Activated T-cell treated with anti-CD3 and anti-CD28 coated beads for 24 hours (primary cell): ENCODE measurements at regions not wholly inside any gene's neighbourhood (a gene's known extent, or its start where the extent isn't known, plus 50 kb on each side); places are given as distances from the start of the nearest gene placed in this dataset.

Experiments
- DNase-seq: peaks from one replicate; pipeline ENCODE4 v3.0.0-alpha.2; 2020; ENCODE audit warnings: low read depth

DNA sequence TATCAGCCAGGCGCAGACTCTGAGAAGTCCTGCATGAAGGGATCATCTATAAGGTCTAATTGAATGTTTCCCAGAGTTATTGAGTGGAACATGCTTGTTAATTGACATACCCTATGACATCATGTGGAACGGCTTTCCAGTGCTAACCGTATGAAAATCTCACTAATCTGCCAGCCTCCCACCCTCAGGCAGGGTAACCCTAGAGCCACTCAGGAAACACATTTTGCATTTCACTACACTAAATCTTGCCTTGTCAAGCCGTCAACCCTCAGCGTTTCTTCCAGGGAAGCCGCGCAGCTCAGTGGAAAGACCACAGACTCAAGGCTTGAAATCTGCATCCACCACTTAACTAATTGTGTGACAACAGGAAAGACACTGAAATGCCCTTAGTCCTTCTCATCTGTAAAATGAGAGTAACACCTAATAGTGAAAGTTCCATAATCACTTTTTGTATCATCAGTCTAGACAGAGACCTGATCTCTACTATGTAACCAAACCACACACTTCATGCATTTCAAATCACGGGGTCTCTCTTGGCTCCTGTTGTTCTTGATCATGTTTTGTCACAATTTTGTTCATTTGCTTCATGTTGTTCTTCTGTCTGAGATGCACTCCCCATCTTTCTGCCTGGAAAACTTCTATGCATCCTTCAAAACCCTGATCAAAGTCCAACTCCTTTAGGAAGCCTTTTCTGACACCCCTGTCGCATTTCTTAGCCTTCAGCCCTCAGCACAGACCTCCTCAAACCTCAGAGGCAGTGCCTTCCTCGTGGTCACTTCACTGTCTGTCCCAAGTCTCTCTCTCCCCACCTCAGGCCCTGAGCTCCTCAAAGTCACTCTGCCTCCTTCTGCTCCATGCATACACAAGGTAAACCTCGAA is 246.5 kb downstream of the TOMM20 start:
- DNase-seq: no peak

DNA sequence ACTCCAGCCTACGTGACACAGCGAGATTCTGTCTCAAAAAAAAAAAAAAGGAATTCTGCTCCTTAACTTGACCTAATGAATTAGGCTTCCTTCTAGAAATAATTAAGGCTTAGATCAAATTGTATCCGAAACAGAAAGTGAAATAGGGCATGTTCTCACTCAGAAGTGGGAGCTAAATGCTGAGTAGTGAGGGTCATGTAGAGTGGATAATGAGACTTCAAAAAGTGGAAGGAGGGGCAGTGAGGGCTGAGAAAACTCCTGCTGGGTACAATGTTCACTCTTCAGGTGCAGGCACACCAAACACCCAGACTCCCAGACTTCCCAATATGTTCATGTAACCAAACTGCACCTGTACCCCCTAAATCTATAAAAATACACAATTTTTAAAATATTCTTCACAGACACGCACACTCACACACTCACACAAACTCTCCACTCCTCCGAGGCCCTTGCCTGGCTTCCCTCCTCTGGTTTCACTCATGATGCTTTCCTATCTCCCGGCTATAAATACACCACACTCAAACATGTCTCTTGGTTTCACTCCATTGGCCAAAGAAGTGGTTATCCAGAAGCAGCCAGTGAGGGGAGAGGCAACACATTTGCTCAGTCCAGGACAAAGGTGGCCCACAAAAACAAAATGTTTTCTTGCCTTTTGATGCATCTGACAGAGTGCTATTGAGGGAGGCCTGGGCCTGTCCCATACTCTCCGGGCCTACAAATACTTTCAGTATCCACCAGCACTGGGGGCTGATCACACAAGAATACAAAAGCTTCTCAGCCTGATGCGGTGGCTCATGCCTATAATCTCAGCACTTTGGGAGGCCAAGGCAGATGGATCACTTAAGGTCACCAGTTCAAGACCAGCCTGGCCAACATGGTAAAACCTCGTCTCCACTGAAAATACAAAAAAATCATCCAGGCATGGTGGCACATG is 249.2 kb downstream of the TOMM20 start:
- DNase-seq: no peak

DNA sequence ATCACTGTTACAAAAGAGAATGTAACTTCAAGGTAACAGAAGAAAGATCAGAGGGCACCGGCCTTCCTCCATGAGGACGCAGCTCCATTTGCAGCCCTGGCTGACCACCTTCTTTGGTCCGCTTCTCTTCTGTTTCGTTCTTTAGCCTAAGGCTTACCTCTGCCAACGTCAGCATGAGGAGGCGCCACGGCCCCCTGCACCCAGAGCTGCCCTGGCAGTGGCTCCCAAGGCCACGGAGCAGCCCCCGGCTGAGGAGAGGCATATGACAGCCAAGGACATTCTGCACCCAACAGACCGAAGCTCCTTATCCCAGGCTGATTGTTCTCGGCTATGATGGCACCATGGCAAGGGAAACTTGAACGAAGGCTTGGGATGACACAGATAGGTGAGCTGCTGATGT is 250.3 kb downstream of the TOMM20 start:
- DNase-seq: no peak

DNA sequence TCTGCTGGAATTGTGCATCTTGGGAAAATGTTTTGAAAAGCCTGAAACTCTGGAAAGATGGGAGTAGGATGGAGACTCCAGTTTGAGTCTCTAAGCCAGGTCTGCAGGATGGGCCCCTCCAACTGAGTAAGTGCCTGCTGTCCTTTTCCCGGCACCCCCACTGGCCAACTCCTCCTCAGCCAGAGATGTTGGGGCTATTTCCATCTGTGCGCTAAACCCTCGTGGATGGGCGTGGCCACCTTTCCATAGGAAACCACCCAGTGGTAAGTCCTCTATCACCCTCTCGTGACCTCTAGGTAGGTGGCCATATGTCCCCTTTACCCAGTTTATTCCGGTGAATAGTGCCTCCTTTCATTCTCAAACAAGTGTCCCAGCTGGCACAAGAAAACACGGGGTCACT is 250.9 kb downstream of the TOMM20 start:
- DNase-seq: no peak

DNA sequence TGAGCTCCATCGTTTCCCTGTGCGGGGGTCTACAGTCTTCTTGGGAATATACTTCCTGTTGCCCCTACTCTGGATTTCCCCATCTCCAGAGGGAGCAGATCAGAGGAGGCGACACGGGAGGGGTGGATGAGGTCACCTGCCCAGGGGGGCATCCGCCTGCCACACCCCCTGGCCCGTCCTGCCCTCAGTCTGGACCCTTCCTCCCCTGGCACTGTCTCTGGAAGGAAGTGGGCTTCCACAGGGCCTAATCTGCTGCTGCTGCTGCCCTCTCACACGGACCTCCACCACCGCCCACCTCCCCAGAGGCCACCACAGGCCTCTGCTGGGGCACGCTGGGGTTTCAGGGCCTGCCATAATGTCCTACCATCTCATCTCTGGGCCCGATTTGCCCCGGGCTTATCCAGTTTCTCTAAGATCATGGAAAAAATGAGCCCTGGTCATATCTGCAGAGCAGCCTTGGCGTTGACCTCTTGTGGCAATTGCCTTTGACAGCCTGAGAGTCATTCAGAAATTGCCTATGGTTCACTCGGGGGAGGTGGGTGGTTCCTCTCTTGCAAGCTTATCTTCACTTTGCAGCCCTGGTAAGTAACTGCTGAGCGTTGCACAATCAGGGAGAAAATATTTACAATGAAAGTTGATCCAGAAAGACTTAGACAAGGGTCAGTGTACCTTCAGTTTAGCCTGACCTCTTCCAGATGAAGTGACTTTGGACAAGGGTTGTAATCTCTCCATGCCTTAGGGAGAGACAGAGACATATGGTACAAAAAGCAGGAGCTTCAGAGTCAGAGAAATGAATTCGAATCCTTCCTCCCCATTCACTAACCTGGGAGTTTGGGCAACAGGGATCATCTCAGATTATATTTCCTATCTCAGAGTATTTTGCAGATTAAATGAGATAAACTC is 252.4 kb downstream of the TOMM20 start:
- DNase-seq: no peak

DNA sequence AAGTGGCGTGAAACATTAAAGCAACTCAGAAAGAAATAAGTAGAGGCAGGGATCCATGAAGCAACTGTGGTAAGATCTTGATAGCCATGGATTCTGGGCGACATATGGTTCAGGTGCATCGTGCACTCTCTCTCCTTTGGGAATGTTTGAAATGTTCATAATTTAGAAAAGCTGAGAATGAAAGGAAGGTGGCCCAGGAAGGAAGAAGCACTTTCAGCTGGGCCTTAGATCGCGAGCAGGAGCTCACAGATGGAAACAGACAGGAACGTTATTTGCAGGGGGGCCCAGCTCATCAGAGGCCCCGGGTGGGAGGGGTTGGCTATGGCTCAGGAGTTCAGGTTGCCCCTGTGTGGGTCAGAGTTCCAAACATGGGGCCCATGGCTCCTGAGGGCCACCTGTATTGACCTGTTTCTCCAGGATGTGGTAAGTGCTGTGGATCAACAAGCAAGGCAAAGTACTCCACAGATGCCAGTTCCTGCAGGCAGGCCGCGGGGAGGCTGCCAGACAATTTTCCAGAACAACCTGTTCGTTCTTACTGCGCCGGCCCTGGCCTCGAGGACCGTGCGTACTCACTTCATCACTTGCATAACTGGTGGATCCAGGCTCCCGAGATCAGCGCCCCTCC is 253.2 kb downstream of the TOMM20 start:
- DNase-seq: no peak

DNA sequence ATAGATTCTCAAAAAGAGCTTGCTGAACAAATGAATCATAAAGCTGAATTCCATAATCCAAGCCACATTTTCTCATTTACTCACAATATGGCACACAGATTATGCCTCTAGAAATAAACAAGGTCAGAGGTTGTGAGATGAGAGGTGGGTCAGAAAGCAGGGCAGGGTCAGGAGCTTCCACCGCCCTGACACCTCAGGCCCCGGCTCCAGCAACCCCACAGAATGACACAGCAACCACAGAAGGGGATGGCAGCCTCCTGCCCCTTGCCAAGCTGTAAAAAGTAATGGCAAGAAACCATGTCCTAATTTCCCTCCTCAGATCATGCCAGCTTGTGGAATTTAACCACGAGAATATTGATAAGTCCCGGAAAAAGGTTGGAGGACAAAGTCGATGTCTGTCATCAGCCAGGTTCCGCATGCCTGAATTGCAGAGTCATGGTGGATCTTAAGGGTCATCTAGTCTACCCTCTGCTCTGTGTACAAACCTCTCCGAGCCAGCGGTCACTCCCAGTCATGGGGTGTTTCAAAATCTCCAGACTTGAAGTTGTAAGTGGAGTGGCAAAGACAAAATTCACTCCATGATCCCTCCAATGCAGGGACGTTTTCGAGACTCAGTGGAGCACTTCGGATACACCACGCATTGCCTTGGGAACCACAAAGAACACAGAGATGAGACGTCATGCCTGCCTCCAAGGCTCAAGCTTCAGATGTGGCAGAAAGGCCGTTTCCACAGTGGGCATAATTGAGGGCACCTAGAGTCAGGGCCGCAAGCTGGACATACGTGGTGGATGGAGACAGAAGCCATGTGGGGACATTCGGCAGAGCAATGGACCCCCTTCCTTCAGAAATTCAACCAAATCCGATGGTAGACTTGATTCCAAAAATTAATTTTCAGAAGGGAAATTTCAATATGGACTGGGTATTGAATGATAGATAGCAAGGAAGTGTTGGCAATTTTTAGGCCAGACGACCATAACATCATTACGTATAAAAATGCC is 254.0 kb downstream of the TOMM20 start:
- DNase-seq: no peak

DNA sequence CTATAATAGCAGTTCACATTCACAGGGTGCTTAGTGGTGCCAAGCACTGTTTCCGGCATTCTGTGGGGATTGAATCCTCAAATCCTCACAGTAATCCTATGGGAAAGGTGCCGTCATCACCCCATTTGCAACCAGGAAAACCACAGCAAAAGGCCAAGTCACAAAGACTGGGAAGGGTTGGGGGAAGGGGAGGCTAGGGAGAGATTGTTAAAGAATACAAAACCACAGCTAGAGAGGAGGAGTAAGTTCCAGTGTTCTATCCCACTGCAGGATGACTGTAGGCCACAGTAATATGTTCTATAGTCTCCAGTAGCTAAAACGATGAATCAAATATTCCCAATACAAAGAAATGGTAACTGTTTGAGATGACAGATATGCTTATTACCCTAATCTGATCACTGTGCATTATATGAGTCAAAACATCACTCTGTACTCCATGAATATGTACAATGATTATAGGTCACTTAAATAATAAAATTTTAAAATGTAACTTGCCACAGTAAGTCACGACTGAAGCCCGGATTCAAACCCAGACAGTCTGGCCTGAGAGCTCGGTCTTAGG is 256.8 kb downstream of the TOMM20 start:
- DNase-seq: no peak

DNA sequence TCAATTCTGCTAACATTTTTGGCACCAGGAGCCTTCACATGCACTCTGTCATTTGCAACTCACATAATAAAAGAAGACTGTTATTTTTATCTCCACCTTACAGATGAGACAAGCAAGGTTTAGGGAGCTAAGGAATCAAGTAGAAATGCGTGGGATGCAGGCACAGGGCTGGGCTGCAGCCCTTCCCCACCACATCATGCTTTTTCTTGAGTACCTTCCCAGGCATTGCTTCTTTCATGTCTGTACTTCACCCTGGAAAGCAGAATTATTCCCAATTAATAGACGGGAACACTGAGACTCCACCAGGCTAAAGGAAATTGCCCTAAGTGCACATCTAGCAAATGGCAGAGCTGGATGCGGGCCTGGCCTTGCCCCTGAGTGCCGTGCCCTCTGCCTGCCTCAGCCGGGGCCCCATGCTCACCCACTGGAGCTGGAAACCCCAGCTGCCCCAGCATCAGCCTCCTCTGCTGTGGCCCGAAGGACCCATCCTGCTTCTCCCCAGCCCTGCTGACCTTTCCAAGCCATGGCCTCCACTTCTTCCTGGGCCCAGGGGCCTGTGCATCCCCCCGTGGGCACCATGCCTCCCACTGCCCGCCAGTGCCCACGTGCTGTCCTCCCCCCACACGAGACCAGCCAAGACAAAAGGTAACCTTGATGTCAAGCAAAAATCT is 257.5 kb downstream of the TOMM20 start:
- no peak for DNase-seq

DNA sequence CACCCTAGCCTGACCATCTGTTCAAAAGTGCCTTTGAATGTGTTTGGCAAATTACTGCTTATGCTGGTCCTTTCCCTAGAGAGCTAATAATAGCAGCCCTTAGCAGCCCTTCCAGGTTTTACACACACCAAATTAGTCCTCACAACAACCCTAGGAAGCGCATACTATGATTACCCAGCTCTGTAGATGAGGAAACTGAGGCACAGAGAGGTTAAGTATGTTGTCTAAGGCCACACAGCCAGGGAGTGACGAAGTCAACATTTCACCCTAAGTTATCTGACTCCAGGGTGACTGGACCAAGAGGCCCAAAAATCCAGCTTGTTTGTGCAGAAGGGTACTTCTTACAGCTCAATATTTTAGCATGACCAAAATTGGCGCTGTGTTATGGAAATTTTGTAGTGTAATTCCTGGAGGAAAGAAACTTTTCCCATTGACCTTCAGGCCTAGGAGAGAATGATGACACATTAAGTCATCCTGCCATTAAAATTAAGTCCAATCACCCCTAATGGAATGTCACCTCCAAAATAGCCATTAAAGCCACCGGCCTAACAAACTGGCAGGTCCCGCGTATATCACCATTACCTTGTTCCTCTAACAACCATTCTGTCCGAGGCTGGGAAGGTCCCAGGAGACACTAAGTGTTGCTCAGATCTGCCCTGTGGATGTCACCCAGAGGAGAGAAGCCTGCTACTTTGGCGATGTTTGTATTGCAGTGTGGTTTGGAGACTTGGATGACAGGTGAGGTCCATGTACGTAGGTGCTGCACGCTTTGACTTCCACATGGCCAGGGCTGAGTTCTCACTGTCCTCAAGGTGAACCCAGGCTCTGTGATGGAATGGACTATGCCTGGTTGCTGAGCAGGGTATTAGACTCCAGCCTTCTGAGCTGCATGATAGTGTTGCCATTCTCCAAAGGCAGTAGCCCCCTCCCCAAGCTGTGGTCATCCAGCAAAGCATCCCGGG is 258.3 kb downstream of the TOMM20 start:
- DNase-seq: no peak

DNA sequence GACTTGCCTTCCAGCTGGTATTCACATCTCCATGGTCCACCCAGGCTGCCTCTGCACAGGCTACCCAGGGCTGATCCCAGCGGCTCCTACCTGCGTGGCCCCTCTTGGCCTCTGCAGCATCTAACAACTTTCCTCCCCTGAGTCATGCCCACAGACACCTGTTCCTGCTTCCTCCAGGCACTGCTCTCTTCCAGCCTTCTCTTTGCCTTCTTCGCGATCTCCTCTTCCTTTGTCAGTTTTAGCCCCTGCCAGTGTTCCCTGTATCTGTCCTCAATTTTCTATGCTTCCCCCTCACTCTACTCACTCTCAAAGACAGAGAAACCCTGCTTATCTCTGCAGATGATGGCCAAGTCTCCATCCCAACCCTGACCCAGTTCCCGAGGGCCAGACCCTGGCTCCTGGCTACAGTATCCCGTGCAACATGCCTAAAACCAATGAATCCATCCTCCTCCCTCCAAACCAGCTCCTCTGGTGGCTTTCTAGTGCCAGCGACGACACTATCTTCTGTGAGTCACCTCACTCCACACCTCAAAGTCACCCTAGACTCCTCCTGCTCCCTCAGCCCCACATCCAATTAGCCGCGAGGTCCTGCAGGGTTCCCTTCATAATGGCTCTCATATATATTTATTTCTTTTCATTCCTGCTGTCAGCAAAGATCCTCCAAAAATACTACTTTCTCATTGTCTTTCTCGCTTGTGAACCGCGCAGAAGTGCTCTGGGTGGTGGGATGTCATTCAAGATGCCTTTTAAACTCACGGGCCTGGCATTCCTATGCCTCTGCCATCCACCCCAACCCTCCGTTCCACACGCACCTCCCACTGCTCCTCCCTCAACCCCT is 259.2 kb downstream of the TOMM20 start:
- no peak for DNase-seq

DNA sequence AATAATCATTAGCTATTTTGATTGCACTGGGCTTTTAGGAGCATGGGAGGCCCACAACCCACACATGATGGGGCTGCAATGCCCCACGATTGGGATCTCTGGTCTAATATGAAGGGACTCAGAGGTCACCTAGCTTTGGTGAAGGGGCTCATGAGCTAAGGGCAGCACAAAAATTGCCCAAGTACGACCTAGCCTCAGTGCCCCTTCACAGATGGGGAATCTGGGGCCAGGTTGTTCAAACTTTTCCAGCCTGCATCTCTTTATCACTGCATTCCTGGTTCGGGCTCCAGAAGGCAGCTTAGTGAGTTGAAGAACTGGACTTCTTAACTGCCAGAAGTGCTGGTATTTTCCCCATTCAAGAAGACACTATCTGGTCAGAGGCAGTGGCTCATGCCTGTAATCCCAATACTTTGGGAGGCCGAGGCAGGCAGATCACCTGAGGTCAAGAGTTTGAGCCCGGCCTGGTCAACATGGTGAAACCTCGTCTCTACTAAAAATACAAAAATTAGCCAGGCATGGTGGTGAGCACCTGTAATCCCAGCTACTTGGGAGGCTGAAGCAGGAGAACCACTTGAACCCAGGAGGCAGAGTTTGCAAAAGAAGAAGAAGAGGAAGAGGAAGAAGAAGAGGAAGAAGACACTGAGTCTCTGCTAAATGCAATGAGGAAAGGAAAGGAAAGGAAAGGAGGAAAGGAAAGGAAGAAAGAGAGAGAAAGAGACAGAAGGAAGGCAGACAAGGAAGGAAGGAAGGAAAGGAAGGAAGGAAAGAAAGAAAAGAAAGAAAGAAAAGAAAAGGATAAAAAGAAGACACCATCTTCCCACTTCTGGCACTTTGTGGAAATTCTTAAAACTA is 258.5 kb upstream of the IRF2BP2 start:
- no peak for DNase-seq

DNA sequence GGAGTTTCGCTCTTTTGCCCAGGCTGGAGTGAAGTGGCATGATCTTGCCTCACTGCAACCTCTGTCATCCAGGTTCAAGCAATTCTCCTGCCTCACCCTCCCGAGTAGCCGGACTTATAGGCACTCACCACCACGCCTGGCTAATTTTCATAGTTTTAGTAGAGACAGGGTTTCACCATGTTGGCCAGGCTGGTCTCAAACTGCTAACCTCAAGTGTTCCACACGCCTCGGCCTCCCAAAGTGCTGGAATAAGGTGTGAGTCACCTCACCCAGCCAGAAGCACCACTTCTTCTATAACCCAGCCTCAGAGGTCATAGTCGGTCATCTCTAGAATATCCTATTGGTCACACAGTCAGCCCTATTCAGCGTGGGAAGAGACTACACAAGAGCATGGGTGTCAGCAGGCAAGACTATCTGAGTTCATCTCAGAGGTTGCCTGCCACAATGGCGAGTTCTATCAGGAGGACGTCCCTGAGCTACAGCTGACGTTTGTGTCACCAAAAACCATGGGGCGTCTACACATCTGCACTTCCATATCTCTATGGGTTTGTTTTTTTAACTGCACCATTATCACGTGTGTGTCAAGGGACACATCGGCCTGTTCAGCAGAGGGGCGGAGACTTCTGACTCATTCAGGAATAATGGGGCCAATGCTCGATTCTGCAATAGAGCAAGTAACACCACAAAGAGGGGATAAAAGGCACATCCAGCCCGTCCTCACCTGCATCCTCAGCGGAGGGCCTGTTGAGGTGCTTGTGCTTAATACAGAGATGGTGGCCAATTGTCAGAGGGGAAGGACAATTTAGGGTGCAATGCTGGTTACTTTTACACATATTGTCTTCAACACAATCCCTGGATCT is 256.3 kb upstream of the IRF2BP2 start:
- no peak for DNase-seq

DNA sequence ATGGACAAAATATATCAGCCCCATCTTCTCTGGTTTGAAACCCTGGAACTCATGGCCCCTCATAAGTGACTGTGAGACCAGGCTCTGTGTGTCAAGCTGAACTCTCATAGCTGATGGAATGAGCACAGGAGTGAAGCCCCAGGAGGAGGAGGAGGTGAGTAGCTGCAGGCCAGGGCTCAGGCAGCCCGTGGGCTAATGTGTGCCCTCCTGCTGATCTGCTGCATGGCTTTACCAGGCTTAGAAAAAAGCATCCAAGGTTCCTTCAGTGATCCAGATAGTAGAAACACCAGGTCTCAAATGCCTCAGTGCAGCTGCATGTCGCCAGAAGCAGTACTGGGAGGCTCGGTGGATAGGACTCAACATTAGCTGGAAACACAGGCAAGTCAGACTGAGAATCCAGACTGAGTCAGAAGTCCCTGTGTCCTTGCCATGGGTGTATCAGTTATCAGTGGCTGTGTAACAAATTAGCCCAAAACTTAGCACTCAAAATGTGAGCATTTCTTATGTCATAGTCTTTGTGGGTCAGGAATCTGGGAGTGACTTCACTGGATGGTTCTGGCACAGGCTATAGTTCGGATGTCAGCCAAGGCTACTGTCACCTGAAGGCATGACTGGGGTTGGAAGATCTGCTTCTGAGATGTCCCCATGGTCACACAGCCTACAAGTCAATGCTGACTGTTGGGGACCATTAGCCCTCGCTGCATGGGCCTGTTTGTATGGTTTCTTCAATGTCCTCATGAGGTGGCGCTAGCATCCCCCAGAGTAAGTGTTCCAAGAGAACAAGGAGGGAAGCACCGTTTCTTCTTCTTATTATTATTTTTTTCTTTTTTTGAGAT is 255.4 kb upstream of the IRF2BP2 start:
- DNase-seq: no peak
